ENCODE measurements at regions not wholly inside any gene's neighbourhood (a gene's known extent, or its start where the extent isn't known, plus 50 kb on each side); places are given as distances from the start of the nearest gene placed in this dataset.

DNA sequence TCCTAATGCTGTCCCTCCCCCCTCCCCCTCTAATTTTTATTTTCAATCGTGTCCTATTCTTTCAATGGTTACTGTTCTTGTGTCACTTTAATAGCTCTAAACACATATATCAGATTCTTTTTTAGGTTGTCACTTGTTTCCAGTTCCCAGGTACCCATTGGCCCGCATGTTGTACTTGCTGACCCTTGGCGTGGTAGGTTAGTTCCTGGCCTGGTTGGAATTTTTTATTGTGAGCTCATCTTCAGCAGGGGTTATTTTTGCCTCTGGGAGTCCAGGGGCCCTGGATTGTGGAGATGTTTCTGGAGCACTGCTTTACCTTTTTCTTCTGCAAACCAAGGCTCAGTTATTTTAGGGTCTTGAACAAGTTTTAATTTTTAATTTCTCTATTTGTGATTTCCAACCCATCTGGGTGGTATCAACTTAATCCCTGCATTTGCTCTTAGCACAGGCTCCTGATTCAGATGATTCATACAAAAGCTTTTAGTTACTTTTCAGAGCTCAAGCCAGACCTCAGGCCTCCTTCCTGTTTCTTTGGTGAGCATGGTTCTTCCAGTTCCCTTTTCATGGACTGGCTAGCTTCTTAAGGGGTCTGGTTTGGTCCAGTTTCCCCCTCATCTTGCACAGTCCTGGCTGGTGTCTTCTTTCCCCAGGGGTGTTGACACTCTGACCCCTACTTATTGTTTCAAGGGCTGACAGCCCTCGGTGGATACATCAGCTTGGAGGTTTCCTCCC, 220.5 kb downstream of the TM9SF2 start:
- WGBS (ENCODE audit: insufficient coverage) = 69% methylated on average over 2 of the region's 4 CpGs
- intact Hi-C loops (cut with micrococcal nuclease) = no loop called here
- no peak overlapping the region for H3K27ac ChIP-seq (ENCODE audit: low read depth in 1 of 2, low read length in 2 of 2)
- no peaks in the 10 kb centered on the region for H3K36me3 ChIP-seq (replicated peaks in 1 of 2; ENCODE audit: control insufficient read depth in 1 of 2, insufficient read depth in 2 of 2, low read length in 2 of 2)
- no peaks in the 10 kb centered on the region for H3K27me3 ChIP-seq (ENCODE audit: control insufficient read depth in 2 of 2, insufficient read depth in 2 of 2, low read length in 2 of 2)
- H3K9me3 ChIP-seq (replicated peaks in 1 of 2; ENCODE audit: control insufficient read depth in 1 of 2, insufficient read depth in 1 of 2, low read length in 2 of 2) = no peaks in the 10 kb centered on the region
- no peaks in the 10 kb centered on the region for H3K36me3 Mint-ChIP-seq
- DNase-seq = no peak
- no peak overlapping the region for H3K9ac ChIP-seq (ENCODE audit: insufficient read depth, low read length, poor library complexity, severe bottlenecking)
- H3K4me1 Mint-ChIP-seq = peaks cover 8% of the 10 kb centered on the region
- H3K4me2 ChIP-seq (replicated peaks; ENCODE audit: extremely low read depth, low read length, poor library complexity, severe bottlenecking) = no peak overlapping the region
- no peaks in the 10 kb centered on the region for H4K20me1 ChIP-seq (ENCODE audit: insufficient read depth, low read length)
- TF ChIP-seq, protein P1, sequence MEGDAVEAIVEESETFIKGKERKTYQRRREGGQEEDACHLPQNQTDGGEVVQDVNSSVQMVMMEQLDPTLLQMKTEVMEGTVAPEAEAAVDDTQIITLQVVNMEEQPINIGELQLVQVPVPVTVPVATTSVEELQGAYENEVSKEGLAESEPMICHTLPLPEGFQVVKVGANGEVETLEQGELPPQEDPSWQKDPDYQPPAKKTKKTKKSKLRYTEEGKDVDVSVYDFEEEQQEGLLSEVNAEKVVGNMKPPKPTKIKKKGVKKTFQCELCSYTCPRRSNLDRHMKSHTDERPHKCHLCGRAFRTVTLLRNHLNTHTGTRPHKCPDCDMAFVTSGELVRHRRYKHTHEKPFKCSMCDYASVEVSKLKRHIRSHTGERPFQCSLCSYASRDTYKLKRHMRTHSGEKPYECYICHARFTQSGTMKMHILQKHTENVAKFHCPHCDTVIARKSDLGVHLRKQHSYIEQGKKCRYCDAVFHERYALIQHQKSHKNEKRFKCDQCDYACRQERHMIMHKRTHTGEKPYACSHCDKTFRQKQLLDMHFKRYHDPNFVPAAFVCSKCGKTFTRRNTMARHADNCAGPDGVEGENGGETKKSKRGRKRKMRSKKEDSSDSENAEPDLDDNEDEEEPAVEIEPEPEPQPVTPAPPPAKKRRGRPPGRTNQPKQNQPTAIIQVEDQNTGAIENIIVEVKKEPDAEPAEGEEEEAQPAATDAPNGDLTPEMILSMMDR (IDR thresholded peaks at IDR 0.05) = no peak
- H3K9me3 Mint-ChIP-seq = peaks cover 0 to 2% (median 0%) of the 10 kb centered on the region in 7 donors
- H3K79me2 ChIP-seq (ENCODE audit: insufficient read depth, low read length) = no peaks in the 10 kb centered on the region
- peaks cover 0 to 6% of the 10 kb centered on the region in 2 donors for H3K4me1 ChIP-seq (ENCODE audit: control insufficient read depth in 1 of 2, insufficient read depth in 2 of 2, low read length in 2 of 2)
- H2AFZ ChIP-seq (ENCODE audit: insufficient read depth, low read depth, low read length, poor library complexity, severe bottlenecking) = no peak overlapping the region
- no peak overlapping the region for H3K4me3 Mint-ChIP-seq
- H3K27ac Mint-ChIP-seq = peak overlapping the region in 1 of 7 donors; percentile 33
- peaks cover 0 to 4% (median 3%) of the 10 kb centered on the region in 3 donors for H3K27me3 Mint-ChIP-seq (ENCODE audit: low read depth in 3 of 3)
- H3K4me3 ChIP-seq (replicated peaks in 1 of 3; ENCODE audit: low read depth in 2 of 3, low read length in 3 of 3) = no peak overlapping the region

DNA sequence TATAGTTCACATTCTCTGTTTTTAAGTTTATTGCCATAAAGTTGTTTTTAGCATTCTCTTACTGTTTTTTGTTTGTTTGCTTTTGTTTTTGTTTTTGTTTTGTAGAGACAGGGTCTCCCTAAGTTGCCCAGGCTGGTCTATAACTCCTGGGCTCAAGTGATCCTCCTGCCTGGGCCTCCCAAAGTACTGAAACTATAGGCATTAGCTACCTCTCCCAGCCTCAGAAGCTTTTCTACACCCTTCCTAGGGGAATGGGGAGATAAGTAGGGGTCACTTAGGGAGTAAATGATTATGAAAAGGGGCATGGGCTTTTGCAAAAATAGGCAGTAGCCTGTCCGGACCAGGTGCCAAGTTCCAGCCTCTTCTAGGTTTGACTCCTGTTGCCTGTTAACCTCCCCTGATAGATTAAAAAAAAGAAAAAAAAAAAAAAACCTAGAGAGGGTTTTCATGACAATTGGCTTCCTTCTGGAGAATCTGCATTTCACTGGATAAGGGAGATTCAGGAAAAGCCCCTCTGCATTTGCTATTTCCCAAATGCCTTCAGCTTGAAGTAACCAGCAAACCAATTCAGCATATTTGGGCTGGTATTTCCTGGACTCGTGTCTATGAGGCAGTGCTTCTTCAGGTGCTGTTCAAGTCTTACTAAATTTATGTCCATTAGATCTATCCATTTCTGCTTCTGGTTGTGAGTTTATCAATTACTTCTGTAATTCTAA, 216.8 kb downstream of the TM9SF2 start:
- Mint-ChIP-seq H3K27me3 (ENCODE audit: low read depth in 3 of 3) (peaks cover 0 to 4% (median 3%) of the 10 kb centered on the region in 3 donors), H3K36me3 (no peaks in the 10 kb centered on the region), H3K4me1 (peaks cover 8% of the 10 kb centered on the region), H3K9me3 (peaks cover 0 to 4% (median 2%) of the 10 kb centered on the region in 7 donors), H3K4me3 (no peak overlapping the region), H3K27ac (no peak overlapping the region)
- no peaks in the 10 kb centered on the region for H3K36me3 ChIP-seq (replicated peaks in 1 of 2; ENCODE audit: control insufficient read depth in 1 of 2, insufficient read depth in 2 of 2, low read length in 2 of 2)
- no peaks in the 10 kb centered on the region for H4K20me1 ChIP-seq (ENCODE audit: insufficient read depth, low read length)
- no peak overlapping the region for H2AFZ ChIP-seq (ENCODE audit: insufficient read depth, low read depth, low read length, poor library complexity, severe bottlenecking)
- no peak for DNase-seq
- H3K4me3 ChIP-seq (replicated peaks in 1 of 3; ENCODE audit: low read depth in 2 of 3, low read length in 3 of 3) = no peak overlapping the region
- TF ChIP-seq, protein P1 (IDR thresholded peaks at IDR 0.05) = no peak
- WGBS (ENCODE audit: insufficient coverage) = no CpG with 5 or more reads among the region's 2 CpGs
- no peak overlapping the region for H3K27ac ChIP-seq (ENCODE audit: low read depth in 1 of 2, low read length in 2 of 2)
- intact Hi-C loops (cut with micrococcal nuclease) = no loop called here
- H3K9me3 ChIP-seq (replicated peaks in 1 of 2; ENCODE audit: control insufficient read depth in 1 of 2, insufficient read depth in 1 of 2, low read length in 2 of 2) = no peaks in the 10 kb centered on the region
- no peak overlapping the region for H3K9ac ChIP-seq (ENCODE audit: insufficient read depth, low read length, poor library complexity, severe bottlenecking)
- no peaks in the 10 kb centered on the region for H3K27me3 ChIP-seq (ENCODE audit: control insufficient read depth in 2 of 2, insufficient read depth in 2 of 2, low read length in 2 of 2)
- H3K4me1 ChIP-seq (ENCODE audit: control insufficient read depth in 1 of 2, insufficient read depth in 2 of 2, low read length in 2 of 2) = peaks cover 0 to 6% of the 10 kb centered on the region in 2 donors
- H3K79me2 ChIP-seq (ENCODE audit: insufficient read depth, low read length) = no peaks in the 10 kb centered on the region
- no peak overlapping the region for H3K4me2 ChIP-seq (replicated peaks; ENCODE audit: extremely low read depth, low read length, poor library complexity, severe bottlenecking)
